Endothelial cell of umbilical vein (primary cell): ENCODE measurements at regions not wholly inside any gene's neighbourhood (a gene's known extent, or its start where the extent isn't known, plus 50 kb on each side); places are given as distances from the start of the nearest gene placed in this dataset.

Experiments
- BruUV-seq: library from RNA; stranded (reverse); fragments of 400-500 nt; replicated peaks from 2 replicates; lab custom pipeline; 2021; lab: Mats Ljungman, UMichigan
- CTCF ChIA-PET: fragments of 300-600, 350-600 bp; sonication (Branson Sonifier 250); formaldehyde crosslinking; loops from one replicate; lab custom pipeline; 2021; ENCODE audit warnings: antibody characterized with exemption, inconsistent platforms; lab: Charles Lee
- POLR2A ChIA-PET: fragments of 300-600, 350-600 bp; sonication (Branson Sonifier 250); formaldehyde crosslinking; loops from one replicate; lab custom pipeline; 2021; ENCODE audit warnings: antibody characterized with exemption, inconsistent platforms; lab: Charles Lee
- DNase-seq: peaks from one replicate; pipeline ENCODE4 v3.0.0-alpha.2; 2011; ENCODE audit warnings: low read depth, low spot score
- FAIRE-seq: peaks from 2 replicates; lab custom pipeline; 2011; peaks lifted over from hg19 to GRCh38; lab: Jason Lieb, UNC
- H2AFZ ChIP-seq: 2 replicates; pipeline ENCODE4 v1.6.0; 2012; ENCODE audit warnings: low read depth, low read length, control low read depth, inconsistent platforms
- H3K27ac ChIP-seq: 2 replicates; pipeline ENCODE4 v1.5.1; 2011; ENCODE audit warnings: low read depth, mild to moderate bottlenecking, control low read depth, low read length, moderate library complexity; ENCODE audit not compliant: insufficient read depth
- H3K27me3 ChIP-seq, 2 experiments: 2 replicates each; pipeline versions ENCODE4 v1.6.0 to v1.6.1; 2011; ENCODE audit warnings: low read length in 2 of 2, mixed read lengths in 1 of 2; ENCODE audit not compliant: control insufficient read depth in 2 of 2, insufficient read depth in 2 of 2
- H3K36me3 ChIP-seq, 2 experiments: 2 replicates in 1 of 2; 3 replicates in 1 of 2; pipeline ENCODE4 v1.5.1; 2011; ENCODE audit warnings: low read length in 2 of 2, mild to moderate bottlenecking in 1 of 2, moderate library complexity in 1 of 2; ENCODE audit not compliant: control insufficient read depth in 2 of 2, insufficient read depth in 2 of 2; ENCODE audit errors: extremely low read depth in 1 of 2
- H3K4me1 ChIP-seq: 3 replicates; pipeline ENCODE4 v1.5.1; 2011; ENCODE audit warnings: mild to moderate bottlenecking, low read length; ENCODE audit not compliant: control insufficient read depth, insufficient read depth; ENCODE audit errors: extremely low read depth
- H3K4me2 ChIP-seq: 2 replicates; pipeline ENCODE4 v1.6.1; 2011; ENCODE audit warnings: low read length, control low read depth, mixed read lengths; ENCODE audit not compliant: insufficient read depth
- H3K4me3 ChIP-seq, 3 experiments: fragments of 200-600 bp in 1 of 3; sonication (generic), shearing (Covaris generic) in 1 of 3; replicated peaks in 1 of 3; 2 replicates each; pipeline ENCODE4 v1.5.1; 2011 to 2016; ENCODE audit warnings: control low read depth in 3 of 3, low read length in 3 of 3, mild to moderate bottlenecking in 2 of 3, inconsistent platforms in 1 of 3, low read depth in 1 of 3, moderate library complexity in 1 of 3; ENCODE audit not compliant: insufficient read depth in 1 of 3
- H3K79me2 ChIP-seq: 2 replicates; pipeline ENCODE4 v1.6.0; 2012; ENCODE audit warnings: low read length, inconsistent platforms; ENCODE audit not compliant: control insufficient read depth, insufficient read depth
- H3K9ac ChIP-seq: replicated peaks from 2 replicates; pipeline ENCODE3; 2011; ENCODE audit warnings: low read length, control low read depth; ENCODE audit not compliant: insufficient read depth; ENCODE audit errors: extremely low read depth
- H3K9me1 ChIP-seq: replicated peaks from 3 replicates; pipeline ENCODE4 v1.6.0; 2011; ENCODE audit warnings: mild to moderate bottlenecking, low read length; ENCODE audit not compliant: control insufficient read depth, insufficient read depth; ENCODE audit errors: extremely low read depth
- H3K9me3 ChIP-seq: replicated peaks from 2 replicates; pipeline ENCODE4 v1.5.1; 2012; ENCODE audit warnings: low read length, inconsistent platforms; ENCODE audit not compliant: control insufficient read depth, insufficient read depth
- H4K20me1 ChIP-seq: replicated peaks from 2 replicates; pipeline ENCODE3; 2011; ENCODE audit warnings: mild to moderate bottlenecking, low read length; ENCODE audit not compliant: control insufficient read depth, insufficient read depth; ENCODE audit errors: extremely low read depth
- MYC ChIP-seq: IDR thresholded peaks from one replicate; pipeline ENCODE4 v1.6.1; 2011; ENCODE audit warnings: mild to moderate bottlenecking, low read depth, low read length
- POLR2AphosphoS5 ChIP-seq: IDR thresholded peaks from 2 replicates; pipeline ENCODE4 v1.6.1; 2012; ENCODE audit warnings: low read depth, mild to moderate bottlenecking, control low read depth, low read length, moderate library complexity; ENCODE audit not compliant: insufficient read depth
- dilution Hi-C: fragments of 300-500 bp; cut with MboI; formaldehyde crosslinking; loops from one replicate; pipeline ENCODE4 v1.15.0; 2019; ENCODE audit warnings: low sequenced_read_pairs; ENCODE audit not compliant: extremely low pct_ligation_motif_present
- intact Hi-C: fragments of 100-400 bp; cut with micrococcal nuclease; formaldehyde crosslinking; loops from one replicate; pipeline ENCODE4 v1.10.0; 2022

GRCh38 chr5:18560602-18561001, 926.3 kb downstream of the TAF11L14 start:
- intact Hi-C loops (no loop called here), dilution Hi-C loops (no loop called here)
- DNase-seq: no peak
- Histone ChIP-seq H3K4me2 (no peak overlapping the region), H3K4me1 (no peaks in the 10 kb centered on the region), H3K79me2 (no peaks in the 10 kb centered on the region), H2AFZ (no peak overlapping the region), H3K9me3 (no peaks in the 10 kb centered on the region), H4K20me1 (no peaks in the 10 kb centered on the region), H3K4me3 (no peak overlapping the region), H3K27me3 (no peaks in the 10 kb centered on the region), H3K27ac (no peak overlapping the region), H3K9ac (no peak overlapping the region), H3K9me1 (no peaks in the 10 kb centered on the region), H3K36me3 (no peaks in the 10 kb centered on the region)
- CTCF ChIA-PET: no interaction called here
- TF ChIP-seq POLR2AphosphoS5: no peak
- FAIRE-seq: no peak
- POLR2A ChIA-PET: no interaction called here
- no TSS peak for BruUV-seq

DNA sequence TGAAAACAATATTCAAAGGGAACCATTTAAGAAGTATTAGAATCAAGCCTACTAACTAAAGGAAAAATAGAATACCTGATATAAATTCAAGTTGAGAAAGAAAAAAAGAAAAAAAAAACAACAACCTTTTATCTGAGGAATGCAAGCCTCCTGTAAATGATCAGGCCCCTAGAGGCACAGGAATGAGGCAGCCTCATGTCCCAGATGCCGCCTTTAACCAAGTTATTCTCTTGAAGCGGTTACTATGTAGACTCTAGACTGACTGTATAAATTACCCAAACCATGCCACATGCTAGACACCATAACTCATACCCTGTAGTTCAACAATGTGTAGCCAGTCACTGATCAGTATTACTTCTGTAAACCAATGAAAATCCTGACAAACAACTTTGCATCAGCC, 929.6 kb downstream of the TAF11L14 start:
- no peaks in the 10 kb centered on the region for H3K36me3 ChIP-seq
- DNase-seq (no peak), FAIRE-seq (no peak)
- BruUV-seq: no TSS peak
- H3K27ac ChIP-seq: no peak overlapping the region
- dilution Hi-C loops (no loop called here), intact Hi-C loops (no loop called here)
- H3K9me3 ChIP-seq: no peaks in the 10 kb centered on the region
- ChIA-PET POLR2A (no interaction called here), CTCF (no interaction called here)
- no peaks in the 10 kb centered on the region for H3K79me2 ChIP-seq
- H3K4me3 ChIP-seq: no peak overlapping the region
- H3K9me1 ChIP-seq: no peaks in the 10 kb centered on the region
- no peak overlapping the region for H2AFZ ChIP-seq
- no peaks in the 10 kb centered on the region for H4K20me1 ChIP-seq
- no peaks in the 10 kb centered on the region for H3K4me1 ChIP-seq
- no peak overlapping the region for H3K4me2 ChIP-seq
- TF ChIP-seq POLR2AphosphoS5 (no peak), MYC (no peak)
- no peak overlapping the region for H3K9ac ChIP-seq
- H3K27me3 ChIP-seq: no peaks in the 10 kb centered on the region
